ENCODE measurements at regions not wholly inside any gene's neighbourhood (a gene's known extent, or its start where the extent isn't known, plus 50 kb on each side); places are given as distances from the start of the nearest gene placed in this dataset.

DNA sequence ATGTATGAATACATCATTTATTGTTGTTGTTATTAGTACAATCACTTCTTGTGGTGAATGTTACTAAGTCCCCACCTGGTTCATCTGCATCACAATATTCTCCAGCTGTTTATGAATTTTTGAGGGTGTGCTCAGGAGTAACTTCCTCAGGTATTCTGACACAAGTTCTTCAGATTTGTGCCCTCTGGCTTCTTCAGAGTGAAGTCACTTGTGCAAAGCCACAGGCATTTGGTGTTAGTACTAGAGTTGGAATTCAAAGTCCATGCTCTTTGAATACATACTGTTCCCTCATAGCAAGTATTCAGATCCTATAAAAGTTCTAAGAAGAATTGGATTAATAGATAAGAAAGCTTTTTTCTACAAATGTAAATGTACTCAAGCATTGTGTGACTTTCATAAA lies 150.3 kb upstream of the AVPR1A start:
- TF ChIP-seq CTCF (IDR thresholded peaks at IDR 0.05) (no peak), EP300 (IDR thresholded peaks at IDR 0.05; ENCODE audit: low read depth) (no peak)

Measured in transverse colon (tissue), 3 donors.